NCI-H2196 treated with DMSO at 0.1 percent for 48 hours (cell line): ENCODE measurements at regions not wholly inside any gene's neighbourhood (a gene's known extent, or its start where the extent isn't known, plus 50 kb on each side); places are given as distances from the start of the nearest gene placed in this dataset.

ENCODE experiments used
- DNase-seq: peaks from one replicate; lab custom pipeline; 2025; ENCODE audit not compliant: unreplicated experiment; lab: John Stamatoyannopoulos, UW

- no peak for DNase-seq
Observed at GRCh38 chr11:134821422-134821821, 409.4 kb upstream of the B3GAT1 start.

- DNase-seq: no peak
Observed at GRCh38 chr11:134819041-134819440, 407.0 kb upstream of the B3GAT1 start.

GRCh38 chr11:134818516-134818915 is 406.5 kb upstream of the B3GAT1 start:
- no peak for DNase-seq

- no peak for DNase-seq
Observed at GRCh38 chr11:134815404-134815803, 403.4 kb upstream of the B3GAT1 start.

- no peak for DNase-seq
Observed at GRCh38 chr11:134807997-134808396, 396.0 kb upstream of the B3GAT1 start.

- DNase-seq: no peak
Observed at GRCh38 chr11:134802598-134802997, 390.6 kb upstream of the B3GAT1 start.

- DNase-seq: no peak
Observed at GRCh38 chr11:134802116-134802515, 390.1 kb upstream of the B3GAT1 start.

- no peak for DNase-seq
Observed at GRCh38 chr11:134801570-134801969, 389.5 kb upstream of the B3GAT1 start.

- no peak for DNase-seq
Observed at GRCh38 chr11:134800826-134801225, 388.8 kb upstream of the B3GAT1 start.

GRCh38 chr11:134800130-134800529 is 388.1 kb upstream of the B3GAT1 start:
- no peak for DNase-seq

- DNase-seq: no peak
Observed at GRCh38 chr11:134799386-134799785, 387.3 kb upstream of the B3GAT1 start.

GRCh38 chr11:134797411-134798089 is 385.5 kb upstream of the B3GAT1 start:
- no peak for DNase-seq

- DNase-seq: no peak
Observed at GRCh38 chr11:134795017-134795416, 383.0 kb upstream of the B3GAT1 start.

- DNase-seq: no peak
Observed at GRCh38 chr11:134794192-134794591, 382.1 kb upstream of the B3GAT1 start.

GRCh38 chr11:134792677-134793076 is 380.6 kb upstream of the B3GAT1 start:
- DNase-seq: no peak

- DNase-seq: no peak
Observed at GRCh38 chr11:134792044-134792443, 380.0 kb upstream of the B3GAT1 start.

- no peak for DNase-seq
Observed at GRCh38 chr11:134791102-134791501, 379.1 kb upstream of the B3GAT1 start.

GRCh38 chr11:134789104-134789503 is 377.1 kb upstream of the B3GAT1 start:
- no peak for DNase-seq

- DNase-seq: no peak
Observed at GRCh38 chr11:134786636-134787035, 374.6 kb upstream of the B3GAT1 start.

GRCh38 chr11:134785660-134786284 is 373.7 kb upstream of the B3GAT1 start:
- no peak for DNase-seq

GRCh38 chr11:134785059-134785458 is 373.0 kb upstream of the B3GAT1 start:
- no peak for DNase-seq

GRCh38 chr11:134784568-134784967 is 372.5 kb upstream of the B3GAT1 start:
- DNase-seq: no peak

GRCh38 chr11:134784046-134784445 is 372.0 kb upstream of the B3GAT1 start:
- DNase-seq: no peak
